GM18858 (cell line): ENCODE measurements at regions not wholly inside any gene's neighbourhood (a gene's known extent, or its start where the extent isn't known, plus 50 kb on each side); places are given as distances from the start of the nearest gene placed in this dataset.

Experiments
- ATAC-seq: cut with Tn5 transposase; IDR thresholded peaks from one replicate; pipeline ENCODE4 v1.9.1; 2021; ENCODE audit not compliant: unreplicated experiment

DNA sequence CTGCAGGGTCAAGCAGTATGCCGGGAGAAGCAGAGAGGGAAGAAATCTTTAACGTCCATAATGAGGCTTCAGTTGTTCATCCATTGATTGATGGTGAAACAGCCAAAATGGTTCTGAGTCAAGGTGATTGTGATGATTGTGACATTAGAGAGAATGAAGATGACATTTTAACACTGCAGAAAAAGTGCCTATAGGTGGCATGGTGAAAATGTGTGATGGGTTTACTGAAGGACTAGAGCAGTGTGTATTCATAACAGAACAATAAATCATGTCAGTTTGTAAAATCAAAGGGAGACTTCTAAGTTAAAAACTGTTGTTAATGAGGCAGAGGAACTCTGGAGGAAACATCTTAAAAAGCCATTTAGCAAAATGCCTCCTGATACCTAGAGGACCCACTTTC, 57.7 kb upstream of the CAND1 start:
- ATAC-seq, result no peak

DNA sequence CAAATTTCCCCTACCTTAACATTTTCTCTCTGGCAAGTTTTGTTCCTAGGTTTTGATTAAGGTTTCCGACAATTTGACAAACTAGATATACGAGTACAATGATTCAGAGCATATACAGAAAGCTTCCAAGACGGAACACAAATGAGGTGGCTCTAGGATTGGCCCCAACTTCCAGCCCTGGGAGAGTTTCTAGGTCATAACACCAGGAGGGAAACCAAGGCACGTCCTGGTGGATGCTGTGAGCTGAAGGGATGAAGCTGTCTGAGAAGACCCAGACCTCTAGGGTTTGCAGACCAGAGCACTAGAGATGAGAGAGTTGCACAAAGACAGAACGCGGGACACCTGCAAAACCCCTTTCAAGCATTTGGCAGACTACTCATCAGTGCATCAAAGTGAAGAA, 51.5 kb upstream of the CAND1 start:
- no peak for ATAC-seq
